ENCODE measurements at regions not wholly inside any gene's neighbourhood (a gene's known extent, or its start where the extent isn't known, plus 50 kb on each side); places are given as distances from the start of the nearest gene placed in this dataset.
"Not testable (repeated sequence)": the region's sequence is repeated elsewhere in the genome, so short reads cannot be mapped to it uniquely, and the experiment has no call there.

DNA sequence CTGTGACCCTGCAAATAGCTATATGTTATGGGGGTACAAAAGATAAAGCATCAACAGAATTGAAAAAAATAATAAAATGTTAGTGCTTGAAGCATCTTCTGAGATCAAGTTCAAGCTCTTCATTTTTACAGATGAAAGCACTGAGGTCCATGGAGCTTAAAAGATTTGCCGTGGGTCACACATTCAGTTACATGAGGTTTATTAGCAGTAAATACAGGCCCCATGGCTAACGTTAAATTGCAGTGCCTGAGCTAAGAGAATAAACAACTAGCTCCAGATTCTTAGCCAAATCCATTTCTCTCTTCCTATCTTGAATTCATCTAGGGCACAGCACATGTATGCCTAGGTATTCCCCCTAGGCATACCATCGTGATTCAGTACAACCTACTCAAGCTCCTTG, 2052.7 kb upstream of the C9orf72 start:
- H3K27me3 ChIP-seq (replicated peaks in 1 of 2; ENCODE audit: control insufficient read depth in 2 of 2, extremely low read depth in 1 of 2, insufficient read depth in 2 of 2, low read length in 1 of 2), result no peaks in the 10 kb centered on the region
- ATAC-seq (replicated peaks in 1 of 4), result no peak
- Mint-ChIP-seq H3K27ac (no peak overlapping the region), H3K4me1 (no peaks in the 10 kb centered on the region), H3K9me3 (peaks cover 6 to 9% (median 6%) of the 10 kb centered on the region in 3 donors), H3K27me3 (no peaks in the 10 kb centered on the region), H3K36me3 (no peaks in the 10 kb centered on the region), H3K4me3 (no peak overlapping the region)
- no peaks in the 10 kb centered on the region for H3K9me3 ChIP-seq
- H3K27ac ChIP-seq (ENCODE audit: low read length), result no peak overlapping the region
- H3K4me1 ChIP-seq (ENCODE audit: control insufficient read depth in 1 of 2, extremely low read depth in 1 of 2, insufficient read depth in 2 of 2, low read length in 2 of 2), result no peaks in the 10 kb centered on the region
- no peaks in the 10 kb centered on the region for H3K36me3 ChIP-seq (ENCODE audit: control insufficient read depth in 2 of 2, extremely low read depth in 1 of 2, insufficient read depth in 1 of 2, low read length in 1 of 2)
- ChIA-PET CTCF (no interaction called here), POLR2A (no interaction called here)
- WGBS (ENCODE audit: insufficient coverage), result 66% methylated on average over 3 of the region's 3 CpGs
- DNase-seq, result no peak
- H3K4me3 ChIP-seq (ENCODE audit: control insufficient read depth in 1 of 2, extremely low read depth in 1 of 2, low read length in 1 of 2), result no peak overlapping the region

DNA sequence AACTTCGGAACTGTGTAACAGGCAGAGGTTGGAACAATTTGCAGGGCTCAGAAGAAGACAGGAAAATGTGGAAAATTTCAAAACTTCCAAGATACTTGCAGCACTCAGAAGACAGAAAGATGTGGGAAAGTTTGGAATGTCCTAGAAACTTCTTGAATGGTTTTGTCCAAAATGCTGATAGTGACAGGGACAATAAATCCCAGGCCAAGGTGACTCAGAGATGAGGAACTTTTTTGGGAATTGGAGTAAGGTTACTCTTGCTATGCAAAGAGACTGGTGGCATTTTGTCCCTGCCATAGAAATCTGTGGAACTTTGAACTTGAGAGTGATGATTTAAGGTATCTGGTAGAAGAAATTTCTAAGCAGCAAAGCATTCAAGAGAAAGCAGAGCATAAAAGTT, 2055.6 kb upstream of the C9orf72 start:
- DNase-seq; H3K4me3 Mint-ChIP-seq; H3K27ac Mint-ChIP-seq; H3K9me3 Mint-ChIP-seq; H3K36me3 ChIP-seq (ENCODE audit: control insufficient read depth in 2 of 2, extremely low read depth in 1 of 2, insufficient read depth in 1 of 2, low read length in 1 of 2); H3K27ac ChIP-seq (ENCODE audit: low read length); H3K4me1 Mint-ChIP-seq; ATAC-seq (replicated peaks in 1 of 4); POLR2A ChIA-PET; H3K27me3 ChIP-seq (replicated peaks in 1 of 2; ENCODE audit: control insufficient read depth in 2 of 2, extremely low read depth in 1 of 2, insufficient read depth in 2 of 2, low read length in 1 of 2); H3K36me3 Mint-ChIP-seq; H3K4me3 ChIP-seq (ENCODE audit: control insufficient read depth in 1 of 2, extremely low read depth in 1 of 2, low read length in 1 of 2); CTCF ChIA-PET; H3K4me1 ChIP-seq (ENCODE audit: control insufficient read depth in 1 of 2, extremely low read depth in 1 of 2, insufficient read depth in 2 of 2, low read length in 2 of 2); H3K9me3 ChIP-seq; H3K27me3 Mint-ChIP-seq: not testable (repeated sequence)
- WGBS (ENCODE audit: insufficient coverage), result no CpG with 5 or more reads among the region's 1 CpG

DNA sequence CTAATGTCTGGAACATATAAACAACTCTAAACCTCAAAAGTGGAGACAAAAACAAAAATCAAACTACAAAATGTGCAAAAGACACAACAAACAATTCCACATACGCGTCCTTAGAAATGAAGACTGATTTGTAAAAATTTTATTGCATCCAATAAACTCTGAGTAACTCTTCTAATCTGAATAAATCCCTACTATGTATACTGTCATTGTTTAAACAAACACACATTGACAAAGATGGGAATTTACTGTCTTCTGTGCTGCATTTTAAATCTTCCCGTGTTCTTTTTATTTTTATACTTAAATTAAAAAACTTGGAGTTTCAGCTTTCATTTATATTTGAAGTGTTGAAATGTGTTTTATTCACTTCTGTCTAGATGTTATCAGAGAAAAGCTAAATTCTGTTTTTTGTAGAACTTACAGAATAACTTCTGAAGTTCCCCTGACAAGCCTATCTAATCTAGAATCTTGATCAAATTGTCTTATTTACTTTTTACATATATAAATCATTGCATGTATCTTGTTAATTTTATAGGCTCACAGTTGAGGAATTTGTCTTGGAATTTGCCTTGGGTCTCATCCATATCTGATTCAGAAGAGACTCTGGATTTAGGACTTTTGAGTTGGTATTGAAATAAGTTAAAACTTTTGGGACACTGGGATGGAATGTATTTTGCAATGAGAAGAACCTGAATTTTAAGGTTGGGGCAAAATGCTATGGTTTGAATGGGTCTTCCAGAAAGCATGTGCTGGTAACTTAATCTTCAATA, 2064.4 kb upstream of the C9orf72 start:
- Mint-ChIP-seq H3K36me3 (no peaks in the 10 kb centered on the region), H3K9me3 (peaks cover 0 to 8% (median 0%) of the 10 kb centered on the region in 3 donors)

DNA sequence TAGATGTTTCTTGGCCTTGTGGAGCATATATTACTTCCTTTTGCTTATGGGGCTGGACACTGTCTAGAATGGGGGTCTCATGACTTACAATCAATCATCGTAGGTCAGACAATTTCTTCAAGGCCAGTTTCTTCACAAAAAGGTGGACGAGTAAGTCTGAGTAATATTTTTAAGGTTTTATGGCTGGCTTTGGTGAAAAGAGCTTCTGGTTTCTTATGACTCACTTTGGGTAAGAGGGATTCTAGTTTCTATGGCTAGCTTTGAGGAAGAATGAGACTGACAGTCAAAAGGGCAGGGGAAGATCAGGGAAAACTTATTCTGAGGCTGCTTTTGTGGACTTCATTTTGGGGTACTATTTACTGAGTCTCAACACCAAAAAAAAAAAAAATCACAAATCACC, 2067.2 kb upstream of the C9orf72 start:
- no peaks in the 10 kb centered on the region for H3K36me3 Mint-ChIP-seq
- H3K9me3 ChIP-seq, result no peaks in the 10 kb centered on the region
- ChIA-PET CTCF (no interaction called here), POLR2A (no interaction called here)
- H3K4me3 ChIP-seq (ENCODE audit: control insufficient read depth in 1 of 2, extremely low read depth in 1 of 2, low read length in 1 of 2), result no peak overlapping the region
- WGBS (ENCODE audit: insufficient coverage), result 90% methylated on average over 2 of the region's 2 CpGs
- no peak overlapping the region for H3K4me3 Mint-ChIP-seq
- no peak overlapping the region for H3K27ac Mint-ChIP-seq
- ATAC-seq (replicated peaks in 1 of 4) (no peak), DNase-seq (no peak)
- H3K27me3 ChIP-seq (replicated peaks in 1 of 2; ENCODE audit: control insufficient read depth in 2 of 2, extremely low read depth in 1 of 2, insufficient read depth in 2 of 2, low read length in 1 of 2), result no peaks in the 10 kb centered on the region
- H3K27ac ChIP-seq (ENCODE audit: low read length), result no peak overlapping the region
- H3K9me3 Mint-ChIP-seq, result peaks cover 0 to 8% (median 0%) of the 10 kb centered on the region in 3 donors
- H3K36me3 ChIP-seq (ENCODE audit: control insufficient read depth in 2 of 2, extremely low read depth in 1 of 2, insufficient read depth in 1 of 2, low read length in 1 of 2), result no peaks in the 10 kb centered on the region
- no peaks in the 10 kb centered on the region for H3K4me1 Mint-ChIP-seq
- H3K27me3 Mint-ChIP-seq, result no peaks in the 10 kb centered on the region
- no peaks in the 10 kb centered on the region for H3K4me1 ChIP-seq (ENCODE audit: control insufficient read depth in 1 of 2, extremely low read depth in 1 of 2, insufficient read depth in 2 of 2, low read length in 2 of 2)

More for the DNA sequence above, 2064.4 kb upstream of the C9orf72 start:
- DNase-seq (no peak), ATAC-seq (replicated peaks in 1 of 4) (no peak)
- Histone ChIP-seq H3K36me3 (ENCODE audit: control insufficient read depth in 2 of 2, extremely low read depth in 1 of 2, insufficient read depth in 1 of 2, low read length in 1 of 2) (no peaks in the 10 kb centered on the region), H3K9me3 (no peaks in the 10 kb centered on the region), H3K27ac (ENCODE audit: low read length) (no peak overlapping the region), H3K4me3 (ENCODE audit: control insufficient read depth in 1 of 2, extremely low read depth in 1 of 2, low read length in 1 of 2) (no peak overlapping the region), H3K27me3 (replicated peaks in 1 of 2; ENCODE audit: control insufficient read depth in 2 of 2, extremely low read depth in 1 of 2, insufficient read depth in 2 of 2, low read length in 1 of 2) (no peaks in the 10 kb centered on the region), H3K4me1 (ENCODE audit: control insufficient read depth in 1 of 2, extremely low read depth in 1 of 2, insufficient read depth in 2 of 2, low read length in 2 of 2) (no peaks in the 10 kb centered on the region)
- ChIA-PET POLR2A (no interaction called here), CTCF (no interaction called here)
- WGBS (ENCODE audit: insufficient coverage), result no CpG with 5 or more reads among the region's 3 CpGs
- no peaks in the 10 kb centered on the region for H3K4me1 Mint-ChIP-seq
- H3K27me3 Mint-ChIP-seq, result no peaks in the 10 kb centered on the region
- no peak overlapping the region for H3K4me3 Mint-ChIP-seq
- no peak overlapping the region for H3K27ac Mint-ChIP-seq

DNA sequence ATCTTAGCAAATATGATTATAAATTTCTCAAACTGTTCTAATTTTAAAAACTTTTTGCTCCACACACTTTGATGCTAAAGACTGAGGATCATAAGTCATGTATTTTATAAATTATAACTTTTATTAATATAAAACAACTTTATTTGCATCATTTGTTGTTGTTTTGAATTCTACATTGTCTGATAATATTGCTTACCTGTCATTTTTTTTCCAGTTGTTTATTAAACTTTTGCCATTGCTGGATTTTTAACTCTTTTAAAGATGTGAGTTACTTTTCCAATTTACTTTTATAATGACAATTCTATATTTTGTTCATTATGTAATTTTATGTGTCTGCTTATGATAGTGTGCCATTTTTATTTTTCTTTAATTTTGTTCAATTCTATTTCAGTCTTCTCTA, 2071.2 kb upstream of the C9orf72 start:
- Histone ChIP-seq H3K36me3 (ENCODE audit: control insufficient read depth in 2 of 2, extremely low read depth in 1 of 2, insufficient read depth in 1 of 2, low read length in 1 of 2) (no peaks in the 10 kb centered on the region), H3K9me3 (no peaks in the 10 kb centered on the region), H3K4me1 (ENCODE audit: control insufficient read depth in 1 of 2, extremely low read depth in 1 of 2, insufficient read depth in 2 of 2, low read length in 2 of 2) (no peaks in the 10 kb centered on the region), H3K27me3 (replicated peaks in 1 of 2; ENCODE audit: control insufficient read depth in 2 of 2, extremely low read depth in 1 of 2, insufficient read depth in 2 of 2, low read length in 1 of 2) (no peaks in the 10 kb centered on the region), H3K27ac (ENCODE audit: low read length) (no peak overlapping the region), H3K4me3 (ENCODE audit: control insufficient read depth in 1 of 2, extremely low read depth in 1 of 2, low read length in 1 of 2) (no peak overlapping the region)
- H3K27me3 Mint-ChIP-seq, result no peaks in the 10 kb centered on the region
- no peak for DNase-seq
- no peak overlapping the region for H3K4me3 Mint-ChIP-seq
- H3K9me3 Mint-ChIP-seq, result peaks cover 0 to 8% (median 0%) of the 10 kb centered on the region in 3 donors
- ChIA-PET CTCF (no interaction called here), POLR2A (no interaction called here)
- ATAC-seq (replicated peaks in 1 of 4), result no peak
- no peaks in the 10 kb centered on the region for H3K36me3 Mint-ChIP-seq
- H3K27ac Mint-ChIP-seq, result no peak overlapping the region
- no peaks in the 10 kb centered on the region for H3K4me1 Mint-ChIP-seq

DNA sequence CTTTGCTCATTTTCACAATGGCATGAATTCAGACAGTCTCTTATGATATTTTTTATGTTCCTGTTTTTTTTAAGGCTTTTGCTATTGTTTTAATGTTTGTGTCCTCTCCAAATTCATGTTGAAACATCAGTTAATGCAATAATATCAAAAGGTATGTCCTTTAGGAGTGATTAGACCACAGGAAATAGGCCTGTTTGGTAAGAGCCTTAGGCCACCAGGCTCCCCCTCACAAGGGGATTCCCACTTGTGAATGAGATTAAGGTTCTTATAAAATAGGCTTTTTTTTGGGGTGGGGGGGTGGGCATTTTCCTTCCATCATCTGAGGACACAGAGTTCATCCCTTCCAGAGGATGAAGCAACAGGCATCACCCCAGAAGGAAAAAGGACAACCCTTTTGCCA, 2074.2 kb upstream of the C9orf72 start:
- Histone ChIP-seq H3K4me1 (ENCODE audit: control insufficient read depth in 1 of 2, extremely low read depth in 1 of 2, insufficient read depth in 2 of 2, low read length in 2 of 2) (no peaks in the 10 kb centered on the region), H3K36me3 (ENCODE audit: control insufficient read depth in 2 of 2, extremely low read depth in 1 of 2, insufficient read depth in 1 of 2, low read length in 1 of 2) (no peaks in the 10 kb centered on the region), H3K27me3 (replicated peaks in 1 of 2; ENCODE audit: control insufficient read depth in 2 of 2, extremely low read depth in 1 of 2, insufficient read depth in 2 of 2, low read length in 1 of 2) (no peaks in the 10 kb centered on the region), H3K27ac (ENCODE audit: low read length) (no peak overlapping the region), H3K9me3 (no peaks in the 10 kb centered on the region), H3K4me3 (ENCODE audit: control insufficient read depth in 1 of 2, extremely low read depth in 1 of 2, low read length in 1 of 2) (no peak overlapping the region)
- Mint-ChIP-seq H3K27ac (no peak overlapping the region), H3K4me1 (no peaks in the 10 kb centered on the region), H3K9me3 (peaks cover 0 to 3% (median 0%) of the 10 kb centered on the region in 3 donors), H3K27me3 (no peaks in the 10 kb centered on the region), H3K4me3 (no peak overlapping the region), H3K36me3 (no peaks in the 10 kb centered on the region)
- ATAC-seq (replicated peaks in 1 of 4), result no peak
- no peak for DNase-seq
- ChIA-PET CTCF (no interaction called here), POLR2A (no interaction called here)

DNA sequence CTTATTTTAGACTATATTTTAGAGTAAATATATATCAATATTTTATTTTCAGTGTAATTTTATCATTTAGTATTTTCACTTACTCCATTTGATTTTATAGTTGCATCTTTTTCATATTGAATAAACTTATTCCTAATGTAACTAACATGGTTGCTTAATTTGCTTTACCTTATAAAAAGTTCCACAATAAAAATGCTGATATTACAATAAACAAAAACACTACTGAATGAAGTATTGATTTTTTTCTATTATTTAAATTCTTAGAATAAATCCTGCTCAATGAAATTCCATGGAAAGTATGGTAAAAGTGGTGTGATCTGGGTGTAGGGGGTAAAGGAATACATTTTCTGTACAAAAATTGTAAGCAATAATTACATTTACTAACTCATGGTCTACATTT, 2074.9 kb upstream of the C9orf72 start:
- H3K4me1 Mint-ChIP-seq, result no peaks in the 10 kb centered on the region
- Histone ChIP-seq H3K27ac (ENCODE audit: low read length) (no peak overlapping the region), H3K36me3 (ENCODE audit: control insufficient read depth in 2 of 2, extremely low read depth in 1 of 2, insufficient read depth in 1 of 2, low read length in 1 of 2) (no peaks in the 10 kb centered on the region), H3K4me1 (ENCODE audit: control insufficient read depth in 1 of 2, extremely low read depth in 1 of 2, insufficient read depth in 2 of 2, low read length in 2 of 2) (no peaks in the 10 kb centered on the region), H3K27me3 (replicated peaks in 1 of 2; ENCODE audit: control insufficient read depth in 2 of 2, extremely low read depth in 1 of 2, insufficient read depth in 2 of 2, low read length in 1 of 2) (no peaks in the 10 kb centered on the region), H3K4me3 (ENCODE audit: control insufficient read depth in 1 of 2, extremely low read depth in 1 of 2, low read length in 1 of 2) (no peak overlapping the region), H3K9me3 (no peaks in the 10 kb centered on the region)
- DNase-seq (no peak), ATAC-seq (replicated peaks in 1 of 4) (no peak)
- H3K9me3 Mint-ChIP-seq, result peaks cover 0 to 3% (median 0%) of the 10 kb centered on the region in 3 donors
- no peak overlapping the region for H3K27ac Mint-ChIP-seq
- H3K4me3 Mint-ChIP-seq, result no peak overlapping the region
- ChIA-PET CTCF (no interaction called here), POLR2A (no interaction called here)
- H3K27me3 Mint-ChIP-seq, result no peaks in the 10 kb centered on the region
- H3K36me3 Mint-ChIP-seq, result no peaks in the 10 kb centered on the region

Measured in T-cell (primary cell).